ENCODE measurements at regions not wholly inside any gene's neighbourhood (a gene's known extent, or its start where the extent isn't known, plus 50 kb on each side); places are given as distances from the start of the nearest gene placed in this dataset.

DNA sequence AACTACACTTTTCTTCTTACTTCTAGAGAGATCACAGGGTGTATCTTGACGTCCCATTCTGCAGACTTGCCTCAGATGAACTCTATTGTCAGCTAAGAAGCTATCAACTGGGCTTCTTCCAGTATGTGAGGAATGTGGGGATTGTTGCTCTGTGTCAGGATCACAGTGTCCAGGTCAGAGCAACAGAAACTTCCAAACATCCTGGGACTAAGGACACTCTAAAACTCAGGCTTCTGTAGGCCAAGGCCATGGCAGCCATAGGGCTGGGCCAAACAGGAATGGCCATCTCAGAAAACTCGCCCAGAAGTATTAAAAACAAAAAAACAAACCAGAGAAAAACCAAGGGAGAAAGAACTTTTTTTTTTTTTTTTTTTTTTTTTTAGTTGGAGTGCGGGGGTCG, 210.0 kb upstream of the CLINT1 start:
- DNase-seq (ENCODE audit: low read depth in 1 of 2, low spot score in 1 of 2): no peak
- no peak overlapping the region for H3K27ac ChIP-seq (replicated peaks)
- no peak overlapping the region for H3K4me3 ChIP-seq (replicated peaks; ENCODE audit: insufficient read depth, low read length)
- TF ChIP-seq, protein P1, sequence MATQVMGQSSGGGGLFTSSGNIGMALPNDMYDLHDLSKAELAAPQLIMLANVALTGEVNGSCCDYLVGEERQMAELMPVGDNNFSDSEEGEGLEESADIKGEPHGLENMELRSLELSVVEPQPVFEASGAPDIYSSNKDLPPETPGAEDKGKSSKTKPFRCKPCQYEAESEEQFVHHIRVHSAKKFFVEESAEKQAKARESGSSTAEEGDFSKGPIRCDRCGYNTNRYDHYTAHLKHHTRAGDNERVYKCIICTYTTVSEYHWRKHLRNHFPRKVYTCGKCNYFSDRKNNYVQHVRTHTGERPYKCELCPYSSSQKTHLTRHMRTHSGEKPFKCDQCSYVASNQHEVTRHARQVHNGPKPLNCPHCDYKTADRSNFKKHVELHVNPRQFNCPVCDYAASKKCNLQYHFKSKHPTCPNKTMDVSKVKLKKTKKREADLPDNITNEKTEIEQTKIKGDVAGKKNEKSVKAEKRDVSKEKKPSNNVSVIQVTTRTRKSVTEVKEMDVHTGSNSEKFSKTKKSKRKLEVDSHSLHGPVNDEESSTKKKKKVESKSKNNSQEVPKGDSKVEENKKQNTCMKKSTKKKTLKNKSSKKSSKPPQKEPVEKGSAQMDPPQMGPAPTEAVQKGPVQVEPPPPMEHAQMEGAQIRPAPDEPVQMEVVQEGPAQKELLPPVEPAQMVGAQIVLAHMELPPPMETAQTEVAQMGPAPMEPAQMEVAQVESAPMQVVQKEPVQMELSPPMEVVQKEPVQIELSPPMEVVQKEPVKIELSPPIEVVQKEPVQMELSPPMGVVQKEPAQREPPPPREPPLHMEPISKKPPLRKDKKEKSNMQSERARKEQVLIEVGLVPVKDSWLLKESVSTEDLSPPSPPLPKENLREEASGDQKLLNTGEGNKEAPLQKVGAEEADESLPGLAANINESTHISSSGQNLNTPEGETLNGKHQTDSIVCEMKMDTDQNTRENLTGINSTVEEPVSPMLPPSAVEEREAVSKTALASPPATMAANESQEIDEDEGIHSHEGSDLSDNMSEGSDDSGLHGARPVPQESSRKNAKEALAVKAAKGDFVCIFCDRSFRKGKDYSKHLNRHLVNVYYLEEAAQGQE (IDR thresholded peaks at IDR 0.05; ENCODE audit: insufficient replicate concordance, low read depth): no peak
- TF ChIP-seq, protein P2, sequence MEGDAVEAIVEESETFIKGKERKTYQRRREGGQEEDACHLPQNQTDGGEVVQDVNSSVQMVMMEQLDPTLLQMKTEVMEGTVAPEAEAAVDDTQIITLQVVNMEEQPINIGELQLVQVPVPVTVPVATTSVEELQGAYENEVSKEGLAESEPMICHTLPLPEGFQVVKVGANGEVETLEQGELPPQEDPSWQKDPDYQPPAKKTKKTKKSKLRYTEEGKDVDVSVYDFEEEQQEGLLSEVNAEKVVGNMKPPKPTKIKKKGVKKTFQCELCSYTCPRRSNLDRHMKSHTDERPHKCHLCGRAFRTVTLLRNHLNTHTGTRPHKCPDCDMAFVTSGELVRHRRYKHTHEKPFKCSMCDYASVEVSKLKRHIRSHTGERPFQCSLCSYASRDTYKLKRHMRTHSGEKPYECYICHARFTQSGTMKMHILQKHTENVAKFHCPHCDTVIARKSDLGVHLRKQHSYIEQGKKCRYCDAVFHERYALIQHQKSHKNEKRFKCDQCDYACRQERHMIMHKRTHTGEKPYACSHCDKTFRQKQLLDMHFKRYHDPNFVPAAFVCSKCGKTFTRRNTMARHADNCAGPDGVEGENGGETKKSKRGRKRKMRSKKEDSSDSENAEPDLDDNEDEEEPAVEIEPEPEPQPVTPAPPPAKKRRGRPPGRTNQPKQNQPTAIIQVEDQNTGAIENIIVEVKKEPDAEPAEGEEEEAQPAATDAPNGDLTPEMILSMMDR (IDR thresholded peaks at IDR 0.05; ENCODE audit: insufficient read depth, low read length): no peak
- TF ChIP-seq POLR2AphosphoS5 (IDR thresholded peaks at IDR 0.05; ENCODE audit: low read depth): no peak
- no peak for TF ChIP-seq GABPA (IDR thresholded peaks at IDR 0.05; ENCODE audit: low read depth)
- no peak for TF ChIP-seq SPI1 (IDR thresholded peaks at IDR 0.05; ENCODE audit: borderline replicate concordance, low read depth)
- peaks cover 2% of the 10 kb centered on the region for H3K27me3 ChIP-seq (ENCODE audit: insufficient read depth, poor library complexity, severe bottlenecking)

DNA sequence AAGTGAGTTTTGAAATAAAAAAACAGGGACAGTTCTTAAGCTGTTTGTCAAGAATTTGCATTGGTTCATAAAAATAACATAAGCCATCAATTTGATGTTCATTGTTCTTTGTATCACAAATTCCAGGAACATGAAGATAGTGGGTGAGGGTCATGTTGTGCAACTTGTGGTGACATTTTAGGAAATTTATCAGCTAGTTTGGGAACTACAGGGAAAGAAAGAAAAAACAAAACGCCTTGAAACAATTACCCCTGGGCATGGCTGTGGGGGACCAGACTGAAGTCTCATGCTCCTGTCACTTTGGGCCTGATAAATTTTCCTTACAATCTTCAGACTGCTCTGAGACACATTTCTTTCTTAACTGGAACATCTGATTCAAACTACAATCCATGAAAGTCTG, 207.1 kb upstream of the CLINT1 start:
- Histone ChIP-seq H3K27ac (replicated peaks) (no peak overlapping the region), H3K27me3 (ENCODE audit: insufficient read depth, poor library complexity, severe bottlenecking) (peaks cover 4% of the 10 kb centered on the region), H3K4me3 (replicated peaks; ENCODE audit: insufficient read depth, low read length) (no peak overlapping the region)
- DNase-seq (ENCODE audit: low read depth in 1 of 2, low spot score in 1 of 2): no peak
- TF ChIP-seq, protein P1 (IDR thresholded peaks at IDR 0.05; ENCODE audit: insufficient replicate concordance, low read depth): no peak
- TF ChIP-seq GABPA (IDR thresholded peaks at IDR 0.05; ENCODE audit: low read depth) (no peak), SPI1 (IDR thresholded peaks at IDR 0.05; ENCODE audit: borderline replicate concordance, low read depth) (no peak), POLR2AphosphoS5 (IDR thresholded peaks at IDR 0.05; ENCODE audit: low read depth) (no peak)
- TF ChIP-seq, protein P2 (IDR thresholded peaks at IDR 0.05; ENCODE audit: insufficient read depth, low read length): no peak

DNA sequence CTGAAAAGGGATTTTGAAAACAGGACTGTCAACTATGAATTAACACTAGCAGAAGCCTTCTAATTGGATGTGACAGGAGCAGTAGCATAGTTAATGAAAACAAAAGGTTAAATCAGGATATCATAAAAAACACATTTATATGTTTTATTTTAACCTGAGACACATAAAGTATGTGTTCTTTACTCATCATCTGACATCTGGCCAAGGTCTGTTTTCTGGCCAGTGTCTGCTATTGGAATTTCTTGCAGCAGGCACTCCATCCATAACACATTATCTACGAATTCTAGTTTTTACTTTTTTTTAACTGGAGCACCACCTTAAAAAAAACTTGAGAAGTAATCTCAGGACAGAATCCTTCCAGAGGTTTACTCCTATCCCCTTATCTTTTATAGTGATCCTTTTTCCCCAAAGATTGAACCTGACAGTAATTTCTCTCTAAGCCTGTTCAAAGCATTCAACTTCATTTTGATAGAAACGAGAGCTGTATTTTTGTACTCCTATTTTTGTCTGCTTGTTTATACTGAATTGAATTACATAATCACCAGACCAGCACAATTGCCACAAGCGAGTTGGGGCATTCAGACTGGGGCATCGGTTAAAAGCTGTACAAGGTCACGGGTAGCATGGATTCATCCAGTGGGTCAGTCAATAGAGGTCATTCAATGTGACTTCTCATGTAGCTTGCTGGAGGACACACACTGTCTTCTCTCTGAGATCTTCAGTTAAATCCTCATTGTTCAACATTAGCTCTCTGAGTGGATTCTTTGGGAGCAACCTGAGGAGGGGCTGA, 205.6 kb upstream of the CLINT1 start:
- Histone ChIP-seq H3K4me3 (replicated peaks; ENCODE audit: insufficient read depth, low read length) (no peak overlapping the region), H3K27ac (replicated peaks) (no peak overlapping the region), H3K27me3 (ENCODE audit: insufficient read depth, poor library complexity, severe bottlenecking) (peaks cover 3% of the 10 kb centered on the region)
- no peak for TF ChIP-seq SPI1 (IDR thresholded peaks at IDR 0.05; ENCODE audit: borderline replicate concordance, low read depth)
- TF ChIP-seq, protein P1 (IDR thresholded peaks at IDR 0.05; ENCODE audit: insufficient replicate concordance, low read depth): no peak
- TF ChIP-seq GABPA (IDR thresholded peaks at IDR 0.05; ENCODE audit: low read depth): no peak
- no peak for TF ChIP-seq POLR2AphosphoS5 (IDR thresholded peaks at IDR 0.05; ENCODE audit: low read depth)
- TF ChIP-seq, protein P2 (IDR thresholded peaks at IDR 0.05; ENCODE audit: insufficient read depth, low read length): no peak
- no peak for DNase-seq (ENCODE audit: low read depth in 1 of 2, low spot score in 1 of 2)

Measured in HL-60 (cell line).